Adipocyte (in vitro differentiated cells): ENCODE measurements at regions not wholly inside any gene's neighbourhood (a gene's known extent, or its start where the extent isn't known, plus 50 kb on each side); places are given as distances from the start of the nearest gene placed in this dataset.
"Not testable (repeated sequence)": the region's sequence is repeated elsewhere in the genome, so short reads cannot be mapped to it uniquely, and the experiment has no call there.

Experiments used
- DNase-seq: peaks from one replicate; pipeline ENCODE4 v3.0.0-alpha.2; 2015; ENCODE audit warnings: low read depth
- H3K27me3 ChIP-seq: replicated peaks from 2 replicates; pipeline ENCODE4 v1.7.0; 2013; ENCODE audit warnings: mild to moderate bottlenecking, low read length, moderate library complexity; ENCODE audit not compliant: control insufficient read depth, insufficient read depth
- H3K36me3 ChIP-seq: 2 replicates; pipeline ENCODE4 v1.7.0; 2013; ENCODE audit warnings: low read length, mild to moderate bottlenecking, moderate library complexity; ENCODE audit not compliant: control insufficient read depth, insufficient read depth, severe bottlenecking
- H3K4me1 ChIP-seq: 2 replicates; pipeline ENCODE4 v1.7.0; 2013; ENCODE audit warnings: mild to moderate bottlenecking, low read length, moderate library complexity; ENCODE audit not compliant: control insufficient read depth, insufficient read depth
- H3K4me3 ChIP-seq: 2 replicates; pipeline ENCODE4 v1.7.0; 2013; ENCODE audit warnings: mild to moderate bottlenecking, low read length, moderate library complexity
- H3K9ac ChIP-seq: 2 replicates; pipeline ENCODE4 v1.7.0; 2013; ENCODE audit warnings: mild to moderate bottlenecking, low read length, moderate library complexity
- H3K9me3 ChIP-seq: 2 replicates; pipeline ENCODE4 v1.7.0; 2013; ENCODE audit warnings: mild to moderate bottlenecking, low read length, moderate library complexity; ENCODE audit not compliant: control insufficient read depth

GRCh38 chr9:102227416-102227815 is 489.0 kb upstream of the GRIN3A start:
- H3K36me3 ChIP-seq, H3K4me1 ChIP-seq: not testable (repeated sequence)

GRCh38 chr9:102225841-102226441 is 487.5 kb upstream of the GRIN3A start:
- H3K9ac ChIP-seq: no peak overlapping the region
- no peak overlapping the region for H3K4me3 ChIP-seq
- H3K36me3 ChIP-seq: no peaks in the 10 kb centered on the region
- H3K27me3 ChIP-seq: no peaks in the 10 kb centered on the region
- no peaks in the 10 kb centered on the region for H3K4me1 ChIP-seq
- H3K9me3 ChIP-seq: peaks cover 4% of the 10 kb centered on the region
- no peak for DNase-seq

More at GRCh38 chr9:102227416-102227815, 489.0 kb upstream of the GRIN3A start:
- H3K4me3 ChIP-seq, H3K27me3 ChIP-seq, H3K9ac ChIP-seq, DNase-seq, H3K9me3 ChIP-seq: not testable (repeated sequence)

- not testable (repeated sequence) for H3K4me3 ChIP-seq
Observed at GRCh38 chr9:102223320-102224136, 485.1 kb upstream of the GRIN3A start.

GRCh38 chr9:102209176-102209575 is 470.7 kb upstream of the GRIN3A start:
- no peaks in the 10 kb centered on the region for H3K9me3 ChIP-seq
- no peaks in the 10 kb centered on the region for H3K36me3 ChIP-seq
- H3K9ac ChIP-seq: no peak overlapping the region
- no peak overlapping the region for H3K4me3 ChIP-seq
- no peak for DNase-seq
- no peaks in the 10 kb centered on the region for H3K4me1 ChIP-seq
- no peaks in the 10 kb centered on the region for H3K27me3 ChIP-seq

More at GRCh38 chr9:102223320-102224136, 485.1 kb upstream of the GRIN3A start:
- H3K9ac ChIP-seq, H3K9me3 ChIP-seq, DNase-seq, H3K27me3 ChIP-seq, H3K4me1 ChIP-seq, H3K36me3 ChIP-seq: not testable (repeated sequence)

- no peak overlapping the region for H3K4me3 ChIP-seq
- no peaks in the 10 kb centered on the region for H3K4me1 ChIP-seq
- H3K36me3 ChIP-seq: no peaks in the 10 kb centered on the region
- no peak overlapping the region for H3K9ac ChIP-seq
- no peak for DNase-seq
- H3K27me3 ChIP-seq: no peaks in the 10 kb centered on the region
- no peaks in the 10 kb centered on the region for H3K9me3 ChIP-seq
Observed at GRCh38 chr9:102206432-102206831, 468.0 kb upstream of the GRIN3A start.

- Histone ChIP-seq H3K9me3 (no peaks in the 10 kb centered on the region), H3K4me3 (no peak overlapping the region)
Observed at GRCh38 chr9:102205251-102205650, 466.8 kb upstream of the GRIN3A start.

GRCh38 chr9:102202126-102202525 is 463.7 kb upstream of the GRIN3A start:
- Histone ChIP-seq H3K4me3 (no peak overlapping the region), H3K27me3 (no peaks in the 10 kb centered on the region), H3K9ac (no peak overlapping the region), H3K36me3 (no peaks in the 10 kb centered on the region), H3K4me1 (no peaks in the 10 kb centered on the region), H3K9me3 (peaks cover 3% of the 10 kb centered on the region)
- DNase-seq: no peak

More at GRCh38 chr9:102205251-102205650, 466.8 kb upstream of the GRIN3A start:
- Histone ChIP-seq H3K9ac (no peak overlapping the region), H3K4me1 (no peaks in the 10 kb centered on the region), H3K27me3 (no peaks in the 10 kb centered on the region), H3K36me3 (no peaks in the 10 kb centered on the region)
- no peak for DNase-seq

- Histone ChIP-seq H3K27me3 (no peaks in the 10 kb centered on the region), H3K4me3 (no peak overlapping the region), H3K9ac (no peak overlapping the region), H3K9me3 (no peaks in the 10 kb centered on the region), H3K4me1 (no peaks in the 10 kb centered on the region), H3K36me3 (no peaks in the 10 kb centered on the region)
- no peak for DNase-seq
Observed at GRCh38 chr9:102185962-102186361, 447.5 kb upstream of the GRIN3A start.

- H3K36me3 ChIP-seq: no peaks in the 10 kb centered on the region
- no peaks in the 10 kb centered on the region for H3K4me1 ChIP-seq
- no peak overlapping the region for H3K4me3 ChIP-seq
- DNase-seq: no peak
- H3K27me3 ChIP-seq: no peaks in the 10 kb centered on the region
- no peak overlapping the region for H3K9ac ChIP-seq
- no peaks in the 10 kb centered on the region for H3K9me3 ChIP-seq
Observed at GRCh38 chr9:102185371-102185770, 446.9 kb upstream of the GRIN3A start.

- peaks cover 12% of the 10 kb centered on the region for H3K9me3 ChIP-seq
- H3K27me3 ChIP-seq: no peaks in the 10 kb centered on the region
- H3K4me1 ChIP-seq: no peaks in the 10 kb centered on the region
- no peak overlapping the region for H3K9ac ChIP-seq
- DNase-seq: no peak
- no peak overlapping the region for H3K4me3 ChIP-seq
- no peaks in the 10 kb centered on the region for H3K36me3 ChIP-seq
Observed at GRCh38 chr9:102178811-102179210, 440.4 kb upstream of the GRIN3A start.

GRCh38 chr9:102174202-102174601 is 435.8 kb upstream of the GRIN3A start:
- H3K9me3 ChIP-seq: peaks cover 12% of the 10 kb centered on the region
- H3K4me3 ChIP-seq, H3K27me3 ChIP-seq, DNase-seq, H3K9ac ChIP-seq, H3K36me3 ChIP-seq, H3K4me1 ChIP-seq: not testable (repeated sequence)
